Pons (tissue), 1 donor: ENCODE measurements at regions not wholly inside any gene's neighbourhood (a gene's known extent, or its start where the extent isn't known, plus 50 kb on each side); places are given as distances from the start of the nearest gene placed in this dataset.

Experiments used
- DNase-seq: peaks from one replicate; pipeline ENCODE4 v3.0.0-alpha.2; 2016; ENCODE audit warnings: low spot score

- no peak for DNase-seq
Observed at GRCh38 chr20:63116412-63117106, 99.4 kb downstream of the YTHDF1 start.

GRCh38 chr20:63115651-63116411 is 100.1 kb downstream of the YTHDF1 start:
- no peak for DNase-seq

- DNase-seq, result no peak
Observed at GRCh38 chr20:63114693-63115311, 101.1 kb downstream of the YTHDF1 start.

- DNase-seq, result no peak
Observed at GRCh38 chr20:63114006-63114692, 101.8 kb downstream of the YTHDF1 start.

GRCh38 chr20:63112491-63113219 is 103.3 kb downstream of the YTHDF1 start:
- no peak for DNase-seq

GRCh38 chr20:63108247-63108646 is 101.5 kb upstream of the BHLHE23 start:
- DNase-seq, result no peak

GRCh38 chr20:63107449-63108200 is 100.9 kb upstream of the BHLHE23 start:
- no peak for DNase-seq

- no peak for DNase-seq
Observed at GRCh38 chr20:63106765-63107448, 100.1 kb upstream of the BHLHE23 start.

GRCh38 chr20:63106108-63106764 is 99.5 kb upstream of the BHLHE23 start:
- DNase-seq, result no peak

GRCh38 chr20:63105211-63106107 is 98.7 kb upstream of the BHLHE23 start:
- DNase-seq, result no peak

GRCh38 chr20:63104312-63105181 is 97.8 kb upstream of the BHLHE23 start:
- DNase-seq, result no peak

GRCh38 chr20:63103402-63104311 is 96.9 kb upstream of the BHLHE23 start:
- no peak for DNase-seq

GRCh38 chr20:63102721-63103375 is 96.1 kb upstream of the BHLHE23 start:
- DNase-seq, result no peak

- no peak for DNase-seq
Observed at GRCh38 chr20:63101781-63102720, 95.3 kb upstream of the BHLHE23 start.
